ENCODE measurements at regions not wholly inside any gene's neighbourhood (a gene's known extent, or its start where the extent isn't known, plus 50 kb on each side); places are given as distances from the start of the nearest gene placed in this dataset.

GRCh38 chr13:107289540-107289939 lies 721.6 kb upstream of the ARGLU1 start:
- TF ChIP-seq, protein P1, sequence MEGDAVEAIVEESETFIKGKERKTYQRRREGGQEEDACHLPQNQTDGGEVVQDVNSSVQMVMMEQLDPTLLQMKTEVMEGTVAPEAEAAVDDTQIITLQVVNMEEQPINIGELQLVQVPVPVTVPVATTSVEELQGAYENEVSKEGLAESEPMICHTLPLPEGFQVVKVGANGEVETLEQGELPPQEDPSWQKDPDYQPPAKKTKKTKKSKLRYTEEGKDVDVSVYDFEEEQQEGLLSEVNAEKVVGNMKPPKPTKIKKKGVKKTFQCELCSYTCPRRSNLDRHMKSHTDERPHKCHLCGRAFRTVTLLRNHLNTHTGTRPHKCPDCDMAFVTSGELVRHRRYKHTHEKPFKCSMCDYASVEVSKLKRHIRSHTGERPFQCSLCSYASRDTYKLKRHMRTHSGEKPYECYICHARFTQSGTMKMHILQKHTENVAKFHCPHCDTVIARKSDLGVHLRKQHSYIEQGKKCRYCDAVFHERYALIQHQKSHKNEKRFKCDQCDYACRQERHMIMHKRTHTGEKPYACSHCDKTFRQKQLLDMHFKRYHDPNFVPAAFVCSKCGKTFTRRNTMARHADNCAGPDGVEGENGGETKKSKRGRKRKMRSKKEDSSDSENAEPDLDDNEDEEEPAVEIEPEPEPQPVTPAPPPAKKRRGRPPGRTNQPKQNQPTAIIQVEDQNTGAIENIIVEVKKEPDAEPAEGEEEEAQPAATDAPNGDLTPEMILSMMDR (IDR thresholded peaks at IDR 0.05), result no peak
- no peak for TF ChIP-seq POLR2A (IDR thresholded peaks at IDR 0.05; ENCODE audit: low read depth)
